SK-N-SH treated with all-trans-retinoic acid at 6 μM for 48 hours (cell line): ENCODE measurements at regions not wholly inside any gene's neighbourhood (a gene's known extent, or its start where the extent isn't known, plus 50 kb on each side); places are given as distances from the start of the nearest gene placed in this dataset.

Experiments used
- ARNTL ChIP-seq: fragments of 450-650 bp; formaldehyde crosslinking; IDR thresholded peaks from 2 replicates; pipeline ENCODE4 v1.5.0; 2020; ENCODE audit warnings: low read depth, mild to moderate bottlenecking, moderate library complexity, borderline replicate concordance
- BACH2 ChIP-seq: fragments of 250-450 bp; sonication (Bioruptor Pico); IDR thresholded peaks from 2 replicates; pipeline ENCODE4 v1.9.0; 2021; ENCODE audit warnings: mild to moderate bottlenecking, borderline replicate concordance
- GLIS3 ChIP-seq: fragments of 250-450 bp; sonication (Bioruptor Pico); IDR thresholded peaks from 2 replicates; pipeline ENCODE4 v1.5.0; 2020; ENCODE audit warnings: mild to moderate bottlenecking, moderate library complexity
- PATZ1 ChIP-seq: fragments of 250-450 bp; sonication (Bioruptor Pico); IDR thresholded peaks from 2 replicates; pipeline ENCODE4 v1.8.0; 2020; ENCODE audit warnings: mild to moderate bottlenecking, moderate library complexity, borderline replicate concordance
- RARB ChIP-seq: fragments of 250-450 bp; sonication (Bioruptor Pico); IDR thresholded peaks from 2 replicates; pipeline ENCODE4 v1.8.0; 2021; ENCODE audit warnings: mild to moderate bottlenecking, moderate library complexity
- TCF4 ChIP-seq: fragments of 250-450 bp; sonication (Bioruptor Pico); IDR thresholded peaks from 2 replicates; pipeline ENCODE4 v1.8.0; 2021; ENCODE audit warnings: mild to moderate bottlenecking, moderate library complexity, borderline replicate concordance
- ZC3H10 ChIP-seq: fragments of 250-450 bp; sonication (Bioruptor Pico); IDR thresholded peaks from 2 replicates; pipeline ENCODE4 v1.5.1; 2021; ENCODE audit warnings: mild to moderate bottlenecking, moderate library complexity

- no peak for TF ChIP-seq RARB (CRISPR knock-in tag)
- TF ChIP-seq ARNTL = no peak
- TF ChIP-seq BACH2 (CRISPR knock-in tag) = no peak
- no peak for TF ChIP-seq GLIS3 (CRISPR knock-in tag)
- TF ChIP-seq ZC3H10 (CRISPR knock-in tag) = no peak
- no peak for TF ChIP-seq TCF4 (CRISPR knock-in tag)
- no peak for TF ChIP-seq PATZ1 (CRISPR knock-in tag)
Observed at GRCh38 chr21:14600569-14601297, 54.6 kb upstream of the SAMSN1 start.
